IPS-18a (cell line): ENCODE measurements at regions not wholly inside any gene's neighbourhood (a gene's known extent, or its start where the extent isn't known, plus 50 kb on each side); places are given as distances from the start of the nearest gene placed in this dataset.

ENCODE experiments used
- H3K27ac ChIP-seq: one replicate; pipeline ENCODE4 v1.5.1; 2013; ENCODE audit warnings: low read length
- H3K27me3 ChIP-seq: one replicate; pipeline ENCODE4 v1.6.1; 2013; ENCODE audit warnings: mild to moderate bottlenecking, low read length; ENCODE audit not compliant: control insufficient read depth, insufficient read depth
- H3K36me3 ChIP-seq: one replicate; pipeline ENCODE4 v1.6.1; 2013; ENCODE audit warnings: low read depth, low read length; ENCODE audit not compliant: control insufficient read depth
- H3K4me1 ChIP-seq: one replicate; pipeline ENCODE4 v1.6.1; 2013; ENCODE audit warnings: low read depth, low read length; ENCODE audit not compliant: control insufficient read depth
- H3K4me3 ChIP-seq: one replicate; pipeline ENCODE4 v1.5.1; 2013; ENCODE audit warnings: low read length
- H3K9ac ChIP-seq: one replicate; pipeline ENCODE4 v1.6.1; 2013; ENCODE audit warnings: mild to moderate bottlenecking, low read length, moderate library complexity
- H3K9me3 ChIP-seq: one replicate; pipeline ENCODE4 v1.6.1; 2013; ENCODE audit warnings: low read depth, low read length; ENCODE audit not compliant: control insufficient read depth

GRCh38 chr9:14401911-14402310 is 88.0 kb upstream of the NFIB start:
- Histone ChIP-seq H3K9ac (no peak overlapping the region), H3K27me3 (no peaks in the 10 kb centered on the region), H3K9me3 (no peaks in the 10 kb centered on the region), H3K36me3 (no peaks in the 10 kb centered on the region), H3K27ac (peak overlapping the region; percentile 12), H3K4me3 (no peak overlapping the region), H3K4me1 (peaks cover 8% of the 10 kb centered on the region)

GRCh38 chr9:14400658-14400995 is 86.7 kb upstream of the NFIB start:
- Histone ChIP-seq H3K4me3 (no peak overlapping the region), H3K9me3 (no peaks in the 10 kb centered on the region), H3K27ac (no peak overlapping the region), H3K4me1 (peaks cover 8% of the 10 kb centered on the region), H3K9ac (no peak overlapping the region), H3K27me3 (no peaks in the 10 kb centered on the region), H3K36me3 (no peaks in the 10 kb centered on the region)

- H3K9me3 ChIP-seq = no peaks in the 10 kb centered on the region
- peaks cover 8% of the 10 kb centered on the region for H3K4me1 ChIP-seq
- no peaks in the 10 kb centered on the region for H3K27me3 ChIP-seq
- H3K9ac ChIP-seq = no peak overlapping the region
- H3K36me3 ChIP-seq = no peaks in the 10 kb centered on the region
- no peak overlapping the region for H3K4me3 ChIP-seq
- no peak overlapping the region for H3K27ac ChIP-seq
Observed at GRCh38 chr9:14399756-14400657, 86.1 kb upstream of the NFIB start.

- no peaks in the 10 kb centered on the region for H3K27me3 ChIP-seq
- no peak overlapping the region for H3K27ac ChIP-seq
- H3K9me3 ChIP-seq = no peaks in the 10 kb centered on the region
- H3K4me1 ChIP-seq = peaks cover 8% of the 10 kb centered on the region
- H3K36me3 ChIP-seq = no peaks in the 10 kb centered on the region
- H3K9ac ChIP-seq = no peak overlapping the region
- H3K4me3 ChIP-seq = no peak overlapping the region
Observed at GRCh38 chr9:14398473-14398872, 84.5 kb upstream of the NFIB start.

- Histone ChIP-seq H3K4me3 (no peak overlapping the region), H3K27me3 (no peaks in the 10 kb centered on the region), H3K27ac (no peak overlapping the region), H3K4me1 (peaks cover 8% of the 10 kb centered on the region), H3K36me3 (no peaks in the 10 kb centered on the region), H3K9ac (no peak overlapping the region), H3K9me3 (no peaks in the 10 kb centered on the region)
Observed at GRCh38 chr9:14396171-14396570, 82.2 kb upstream of the NFIB start.

GRCh38 chr9:14395317-14396082 is 81.6 kb upstream of the NFIB start:
- H3K36me3 ChIP-seq = no peaks in the 10 kb centered on the region
- no peaks in the 10 kb centered on the region for H3K27me3 ChIP-seq
- H3K4me3 ChIP-seq = no peak overlapping the region
- no peaks in the 10 kb centered on the region for H3K9me3 ChIP-seq
- H3K4me1 ChIP-seq = peaks cover 6% of the 10 kb centered on the region
- H3K9ac ChIP-seq = no peak overlapping the region
- H3K27ac ChIP-seq = no peak overlapping the region

GRCh38 chr9:14393418-14393817 is 79.5 kb upstream of the NFIB start:
- H3K27me3 ChIP-seq = no peaks in the 10 kb centered on the region
- H3K36me3 ChIP-seq = no peaks in the 10 kb centered on the region
- H3K4me3 ChIP-seq = no peak overlapping the region
- H3K9me3 ChIP-seq = no peaks in the 10 kb centered on the region
- H3K9ac ChIP-seq = no peak overlapping the region
- no peaks in the 10 kb centered on the region for H3K4me1 ChIP-seq
- no peak overlapping the region for H3K27ac ChIP-seq

GRCh38 chr9:14391620-14392019 is 77.7 kb upstream of the NFIB start:
- no peaks in the 10 kb centered on the region for H3K36me3 ChIP-seq
- H3K4me1 ChIP-seq = no peaks in the 10 kb centered on the region
- no peak overlapping the region for H3K9ac ChIP-seq
- no peaks in the 10 kb centered on the region for H3K27me3 ChIP-seq
- no peak overlapping the region for H3K27ac ChIP-seq
- H3K9me3 ChIP-seq = no peaks in the 10 kb centered on the region
- no peak overlapping the region for H3K4me3 ChIP-seq

GRCh38 chr9:14389657-14390056 is 75.7 kb upstream of the NFIB start:
- no peaks in the 10 kb centered on the region for H3K4me1 ChIP-seq
- no peaks in the 10 kb centered on the region for H3K27me3 ChIP-seq
- no peak overlapping the region for H3K4me3 ChIP-seq
- H3K27ac ChIP-seq = no peak overlapping the region
- H3K9me3 ChIP-seq = no peaks in the 10 kb centered on the region
- H3K36me3 ChIP-seq = no peaks in the 10 kb centered on the region
- no peak overlapping the region for H3K9ac ChIP-seq

GRCh38 chr9:14389146-14389545 is 75.2 kb upstream of the NFIB start:
- Histone ChIP-seq H3K9me3 (no peaks in the 10 kb centered on the region), H3K9ac (no peak overlapping the region), H3K27me3 (no peaks in the 10 kb centered on the region), H3K27ac (no peak overlapping the region), H3K4me1 (no peaks in the 10 kb centered on the region), H3K4me3 (no peak overlapping the region), H3K36me3 (no peaks in the 10 kb centered on the region)

GRCh38 chr9:14383773-14384172 is 69.8 kb upstream of the NFIB start:
- Histone ChIP-seq H3K9me3 (no peaks in the 10 kb centered on the region), H3K4me1 (no peaks in the 10 kb centered on the region), H3K27me3 (no peaks in the 10 kb centered on the region), H3K9ac (no peak overlapping the region), H3K27ac (no peak overlapping the region), H3K4me3 (no peak overlapping the region), H3K36me3 (no peaks in the 10 kb centered on the region)

- no peaks in the 10 kb centered on the region for H3K4me1 ChIP-seq
- no peaks in the 10 kb centered on the region for H3K27me3 ChIP-seq
- no peaks in the 10 kb centered on the region for H3K36me3 ChIP-seq
- H3K4me3 ChIP-seq = no peak overlapping the region
- H3K9ac ChIP-seq = no peak overlapping the region
- H3K9me3 ChIP-seq = no peaks in the 10 kb centered on the region
- H3K27ac ChIP-seq = no peak overlapping the region
Observed at GRCh38 chr9:14383294-14383693, 69.4 kb upstream of the NFIB start.
